Progenitor cell of endocrine pancreas (in vitro differentiated cells): ENCODE measurements at regions not wholly inside any gene's neighbourhood (a gene's known extent, or its start where the extent isn't known, plus 50 kb on each side); places are given as distances from the start of the nearest gene placed in this dataset.

Source experiments
- DNase-seq: peaks from one replicate; pipeline ENCODE4 v3.0.0; 2021; ENCODE audit warnings: low spot score; ENCODE audit not compliant: unreplicated experiment
- H3K27ac Mint-ChIP-seq: 2 replicates; pipeline ENCODE4 v1.8.0; 2021; ENCODE audit warnings: mild to moderate bottlenecking, moderate library complexity, mixed read lengths
- H3K27me3 Mint-ChIP-seq: 2 replicates; pipeline ENCODE4 v1.8.0; 2021; ENCODE audit warnings: mixed read lengths
- H3K36me3 Mint-ChIP-seq: 2 replicates; pipeline ENCODE4 v1.8.0; 2022; ENCODE audit warnings: mixed read lengths; ENCODE audit not compliant: insufficient read depth
- H3K4me1 Mint-ChIP-seq: 2 replicates; pipeline ENCODE4 v1.8.0; 2021; ENCODE audit warnings: low read depth, mixed read lengths
- H3K4me3 Mint-ChIP-seq: 2 replicates; pipeline ENCODE4 v1.8.0; 2021; ENCODE audit warnings: low read depth, mild to moderate bottlenecking, moderate library complexity, mixed read lengths
- H3K9me3 Mint-ChIP-seq: 2 replicates; pipeline ENCODE4 v1.8.0; 2021; ENCODE audit warnings: low read depth, mixed read lengths
- CTCF ChIP-seq: fragments of 200-600 bp; sonication (generic); IDR thresholded peaks from one replicate; pipeline ENCODE4 v1.5.0; 2021; ENCODE audit warnings: antibody characterized with exemption, mild to moderate bottlenecking; ENCODE audit not compliant: unreplicated experiment

DNA sequence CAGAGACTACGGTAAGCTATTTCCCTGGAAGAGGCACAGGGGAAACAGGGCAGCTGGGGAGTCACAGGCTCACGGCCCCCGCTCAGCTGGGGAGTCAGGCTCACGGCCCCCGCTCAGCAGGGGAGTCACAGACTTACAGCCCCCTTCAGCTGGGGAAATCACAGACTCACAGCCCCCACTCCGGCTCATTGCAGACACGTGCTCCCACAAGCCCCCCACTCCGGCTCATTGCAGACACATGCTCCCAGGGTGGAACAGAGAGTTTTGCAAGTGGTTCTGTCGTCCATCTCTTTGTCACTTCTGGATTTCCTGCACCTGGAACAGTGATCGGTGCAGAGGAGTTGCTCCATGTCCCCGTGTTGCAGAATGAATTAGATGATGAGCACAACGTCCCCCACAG, 405.5 kb downstream of the CDH26 start:
- peaks cover 25% of the 10 kb centered on the region for H3K27me3 Mint-ChIP-seq

GRCh38 chr20:60365064-60365666, 406.9 kb downstream of the CDH26 start:
- Mint-ChIP-seq H3K9me3 (peaks cover 20% of the 10 kb centered on the region), H3K27me3 (peaks cover 25% of the 10 kb centered on the region), H3K27ac (no peak overlapping the region), H3K4me1 (no peaks in the 10 kb centered on the region), H3K36me3 (no peaks in the 10 kb centered on the region), H3K4me3 (no peak overlapping the region)
- TF ChIP-seq CTCF, result peak; percentile 15
- DNase-seq, result no peak

More for the DNA sequence above, 405.5 kb downstream of the CDH26 start:
- Mint-ChIP-seq H3K4me3 (no peak overlapping the region), H3K4me1 (no peaks in the 10 kb centered on the region), H3K9me3 (peaks cover 8% of the 10 kb centered on the region), H3K27ac (no peak overlapping the region), H3K36me3 (no peaks in the 10 kb centered on the region)
- no peak for DNase-seq
- TF ChIP-seq CTCF, result no peak

DNA sequence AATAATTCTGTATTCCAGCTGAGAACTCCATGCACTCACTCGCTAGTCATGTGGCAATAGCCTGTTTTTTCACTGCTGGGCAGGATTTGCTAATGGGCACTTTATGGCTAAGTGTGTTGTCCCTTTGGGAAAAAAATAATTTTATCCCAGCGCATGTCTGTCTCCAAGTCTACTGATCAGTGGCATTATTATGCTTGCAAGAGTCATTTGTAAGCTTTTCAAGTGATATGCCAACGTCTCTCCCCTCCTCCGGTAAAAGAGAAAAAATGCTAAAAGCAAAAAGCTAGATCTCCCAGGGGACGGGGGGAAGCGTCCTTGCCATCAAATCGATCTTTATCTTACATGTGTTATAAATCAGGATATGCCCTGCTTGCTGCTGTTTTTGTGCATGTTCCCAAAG, 407.7 kb downstream of the CDH26 start:
- Mint-ChIP-seq H3K27me3 (peaks cover 25% of the 10 kb centered on the region), H3K4me1 (no peaks in the 10 kb centered on the region), H3K9me3 (peaks cover 20% of the 10 kb centered on the region), H3K27ac (no peak overlapping the region), H3K4me3 (no peak overlapping the region), H3K36me3 (no peaks in the 10 kb centered on the region)
- no peak for DNase-seq
- no peak for TF ChIP-seq CTCF

- peaks cover 29% of the 10 kb centered on the region for H3K9me3 Mint-ChIP-seq
- H3K4me3 Mint-ChIP-seq, result no peak overlapping the region
- H3K36me3 Mint-ChIP-seq, result no peaks in the 10 kb centered on the region
- no peak for TF ChIP-seq CTCF
- no peak for DNase-seq
- no peak overlapping the region for H3K27ac Mint-ChIP-seq
- H3K4me1 Mint-ChIP-seq, result peaks cover 15% of the 10 kb centered on the region
- peaks cover 19% of the 10 kb centered on the region for H3K27me3 Mint-ChIP-seq
Observed at GRCh38 chr20:60371384-60371783, 413.2 kb downstream of the CDH26 start.

DNA sequence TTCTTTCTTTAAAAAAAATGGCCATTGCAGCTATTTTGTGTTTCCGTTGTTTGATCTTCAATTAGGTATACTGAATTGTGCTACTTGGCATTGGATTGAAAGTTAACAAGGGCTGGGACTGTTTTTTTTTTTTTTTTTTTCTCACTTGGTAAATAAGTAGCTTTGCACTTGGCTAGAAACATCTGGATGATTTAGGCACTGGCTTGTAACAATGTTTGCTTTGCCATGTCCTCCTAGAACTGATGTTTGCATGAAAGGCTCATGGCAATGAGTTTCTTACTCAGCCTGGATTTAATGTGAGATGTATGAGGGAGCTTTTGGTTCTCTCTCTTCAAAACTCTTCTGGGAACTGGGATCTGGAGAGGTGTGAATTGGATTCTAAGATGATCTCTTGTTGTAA, 414.1 kb downstream of the CDH26 start:
- H3K9me3 Mint-ChIP-seq, result peaks cover 29% of the 10 kb centered on the region
- peaks cover 22% of the 10 kb centered on the region for H3K27me3 Mint-ChIP-seq
- H3K36me3 Mint-ChIP-seq, result no peaks in the 10 kb centered on the region
- no peak overlapping the region for H3K4me3 Mint-ChIP-seq
- H3K4me1 Mint-ChIP-seq, result peaks cover 15% of the 10 kb centered on the region
- TF ChIP-seq CTCF, result no peak
- no peak for DNase-seq
- H3K27ac Mint-ChIP-seq, result no peak overlapping the region
